ENCODE measurements at regions not wholly inside any gene's neighbourhood (a gene's known extent, or its start where the extent isn't known, plus 50 kb on each side); places are given as distances from the start of the nearest gene placed in this dataset.
"Not testable (repeated sequence)": the region's sequence is repeated elsewhere in the genome, so short reads cannot be mapped to it uniquely, and the experiment has no call there.

- no peak for DNase-seq (ENCODE audit: low read depth)
Measured at GRCh38 chr6:3962291-3963280, 113.4 kb downstream of the FAM50B start.

DNA sequence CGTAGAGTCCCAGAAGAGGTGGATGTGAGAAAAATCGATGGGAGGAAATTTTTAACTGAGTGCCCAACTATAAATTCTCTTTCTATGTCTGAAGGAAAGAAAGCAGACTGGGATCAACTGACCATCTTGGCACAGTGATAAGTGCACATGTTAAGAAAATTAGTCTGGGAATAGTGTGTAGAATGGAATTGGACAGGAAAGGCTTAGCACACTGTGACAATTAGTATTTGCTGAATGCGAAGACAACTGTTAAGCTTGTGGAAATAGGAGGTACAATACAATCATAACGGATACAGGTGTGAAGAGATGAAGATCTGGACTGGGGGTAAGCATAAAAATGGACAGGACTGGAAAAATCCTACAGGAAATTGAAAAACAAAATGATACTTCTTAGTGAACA, 114.3 kb downstream of the FAM50B start:
- no peak for DNase-seq (ENCODE audit: low read depth)

GRCh38 chr6:3965071-3965718, 113.7 kb downstream of the FAM217A start:
- no peak for DNase-seq (ENCODE audit: low read depth)

- DNase-seq (ENCODE audit: low read depth): no peak
Measured at GRCh38 chr6:3966426-3966825, 112.5 kb downstream of the FAM217A start.

- no peak for DNase-seq (ENCODE audit: low read depth)
Measured at GRCh38 chr6:3970097-3970496, 108.8 kb downstream of the FAM217A start.

DNA sequence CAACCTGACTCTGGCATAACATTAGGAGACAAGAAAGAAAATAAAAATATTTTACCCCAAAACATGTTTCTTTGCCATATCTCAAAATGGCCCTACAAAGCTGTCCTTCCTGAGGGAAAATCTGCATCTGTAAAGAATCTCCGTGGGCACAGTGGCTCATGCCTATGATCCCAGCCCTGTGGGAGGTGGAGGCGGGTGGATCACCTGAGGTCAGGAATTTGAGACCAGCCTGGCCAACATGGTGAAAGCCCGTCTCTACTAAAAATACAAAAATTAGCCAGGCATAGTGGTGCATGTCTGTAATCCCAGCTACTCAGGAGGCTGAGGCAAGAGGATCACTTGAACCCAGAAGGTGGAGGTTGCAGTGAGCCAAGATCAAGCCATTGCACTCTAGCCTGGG, 105.8 kb downstream of the FAM217A start:
- DNase-seq (ENCODE audit: low read depth): not testable (repeated sequence)

DNA sequence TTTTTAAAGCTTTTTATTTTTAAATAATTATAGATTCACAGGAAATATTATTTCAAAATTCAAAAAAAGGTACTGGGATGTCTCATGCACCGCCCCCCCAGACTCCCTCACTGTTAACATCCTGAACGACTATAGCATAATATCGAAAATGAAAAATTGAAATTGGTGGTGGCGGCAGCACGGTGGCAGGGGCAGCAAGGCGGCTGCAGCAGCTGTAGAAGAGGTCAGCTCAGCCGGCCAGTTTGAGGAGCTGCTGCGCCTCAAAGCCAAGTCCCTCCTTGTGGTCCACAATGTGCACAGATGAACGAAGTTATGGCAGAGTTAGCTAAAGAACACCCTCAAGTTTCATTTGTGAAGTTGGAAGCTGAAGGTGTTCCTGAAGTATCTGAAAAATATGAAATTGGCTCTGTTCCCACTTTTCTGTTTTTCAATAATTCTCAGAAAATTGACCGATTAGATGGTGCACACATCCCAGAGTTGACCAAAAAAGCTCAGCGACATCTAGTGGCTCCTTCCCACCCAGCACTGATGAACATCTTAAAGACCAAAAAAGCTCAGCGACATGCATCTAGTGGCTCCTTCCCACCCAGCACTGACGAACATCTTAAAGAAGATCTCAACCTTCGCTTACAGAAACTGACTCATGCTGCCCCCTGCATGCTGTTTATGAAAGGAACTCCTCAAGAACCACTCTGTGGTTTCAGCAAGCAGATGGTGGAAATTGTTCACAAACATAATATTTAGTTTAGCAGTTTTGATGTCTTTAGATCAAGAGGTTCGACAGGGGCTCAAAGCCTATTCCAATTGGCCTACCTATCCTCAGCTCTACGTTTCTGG, 100.8 kb downstream of the FAM217A start:
- DNase-seq (ENCODE audit: low read depth): peak; percentile 4

DNA sequence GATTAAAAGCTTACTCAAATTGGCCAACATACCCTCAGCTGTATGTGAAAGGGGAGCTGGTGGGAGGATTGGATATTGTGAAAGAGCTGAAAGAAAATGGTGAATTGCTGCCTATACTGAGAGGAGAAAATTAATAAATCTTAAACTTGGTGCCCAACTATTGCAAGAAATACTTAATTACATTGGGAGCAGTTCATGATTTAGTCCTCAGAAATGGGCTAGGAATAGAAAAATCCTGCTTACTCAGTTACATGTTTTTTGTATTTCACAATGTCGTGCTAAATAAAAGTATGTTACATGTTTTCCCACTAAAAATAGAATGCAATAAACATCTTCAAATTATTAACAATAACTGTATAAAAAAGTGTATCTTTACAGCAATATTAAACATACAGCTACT, 100.0 kb downstream of the FAM217A start:
- not testable (repeated sequence) for DNase-seq (ENCODE audit: low read depth)

DNA sequence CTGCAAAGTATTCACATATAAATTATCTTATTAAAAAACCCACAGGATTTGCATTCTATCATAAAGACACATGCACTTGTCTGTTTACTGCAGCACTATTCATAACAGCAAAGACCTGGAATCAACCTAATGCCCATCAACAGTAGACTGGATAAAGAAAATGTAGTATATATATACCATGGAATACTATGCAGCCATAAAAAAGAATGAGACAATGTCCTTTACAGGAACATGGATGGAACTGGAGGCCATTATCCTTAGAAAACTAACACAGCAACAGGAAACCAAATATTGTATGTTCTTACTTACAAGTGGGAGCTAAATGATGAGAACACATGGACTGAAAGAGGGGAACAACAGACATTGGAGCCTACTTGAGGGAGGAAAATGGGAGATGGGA, 97.0 kb downstream of the FAM217A start:
- DNase-seq (ENCODE audit: low read depth): no peak

GRCh38 chr6:3983778-3984177, 95.2 kb downstream of the FAM217A start:
- DNase-seq (ENCODE audit: low read depth): no peak

DNA sequence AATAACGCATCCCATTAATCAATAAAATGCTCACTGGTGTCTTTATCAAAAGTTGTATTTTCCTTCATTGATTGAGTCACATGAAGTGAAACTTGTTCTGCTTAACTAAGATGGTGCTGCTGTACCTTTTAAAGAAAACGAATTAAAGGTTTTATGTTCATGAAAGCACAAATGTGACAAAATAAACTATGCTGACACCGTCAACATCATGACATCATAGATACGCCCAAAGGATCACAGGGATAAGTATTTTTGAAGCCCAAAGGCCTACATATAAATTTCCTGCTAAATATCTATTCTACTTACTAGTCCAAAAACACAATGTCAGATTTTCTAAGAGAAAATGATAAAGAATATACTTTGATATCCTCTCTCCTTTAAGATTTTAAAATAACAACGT, 94.4 kb downstream of the FAM217A start:
- no peak for DNase-seq (ENCODE audit: low read depth)

DNA sequence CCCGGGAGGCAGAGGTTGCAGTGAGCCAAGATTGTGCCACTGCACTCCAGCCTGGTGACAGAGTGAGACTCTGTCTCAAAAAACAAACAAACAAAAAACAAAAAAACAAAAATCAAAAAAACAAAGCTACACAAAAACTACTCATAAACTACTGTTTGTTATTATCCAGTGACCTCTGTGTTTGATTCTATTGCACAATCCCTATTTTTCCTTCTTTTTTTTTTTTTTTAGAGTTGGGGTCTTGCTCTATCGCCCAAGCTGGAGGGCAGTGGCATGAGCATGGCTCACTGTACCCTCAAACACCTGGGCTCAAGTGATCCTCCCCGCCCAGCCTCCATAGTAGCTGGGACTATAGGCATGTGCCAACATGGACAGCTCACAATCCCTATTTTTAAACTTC, 92.7 kb downstream of the FAM217A start:
- no peak for DNase-seq (ENCODE audit: low read depth)

DNA sequence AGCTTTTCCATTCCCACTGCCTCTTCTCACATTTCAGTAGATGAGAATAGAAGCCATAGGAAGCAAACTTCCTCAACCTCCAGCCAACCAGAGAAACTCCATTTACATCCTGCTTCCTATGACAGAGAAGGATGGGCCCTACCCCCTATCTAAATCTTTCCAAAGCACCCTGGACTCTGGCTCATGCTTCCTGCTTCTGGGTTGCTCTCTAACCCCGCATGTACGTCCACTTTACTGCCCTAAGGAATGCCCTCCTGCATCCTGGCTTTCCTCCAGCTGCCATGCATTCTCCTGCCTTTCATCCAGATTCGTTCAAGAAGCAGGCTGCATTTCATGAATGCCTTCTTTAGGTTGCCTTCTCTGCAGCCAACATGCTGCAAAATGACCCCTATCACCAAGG, 91.9 kb downstream of the FAM217A start:
- DNase-seq (ENCODE audit: low read depth): no peak

DNA sequence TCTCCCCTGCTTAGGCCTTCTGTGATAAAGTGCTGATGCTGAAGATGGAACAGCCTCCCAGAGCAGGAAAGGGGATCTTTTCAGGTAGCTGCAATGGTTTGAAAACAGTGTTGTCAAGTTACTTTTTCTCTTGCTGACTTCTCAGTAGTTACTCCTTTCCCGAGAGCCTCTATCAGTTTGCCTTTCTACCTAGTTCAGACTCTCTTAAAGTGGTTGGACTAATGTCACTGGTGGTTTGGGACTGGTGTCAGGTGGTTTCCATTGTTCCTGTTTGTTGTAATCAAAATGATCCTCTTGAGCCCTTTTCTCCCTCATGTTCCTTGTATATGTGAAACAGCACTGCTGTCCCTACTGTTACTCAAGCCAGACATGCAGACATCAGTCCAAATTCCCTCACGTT, 91.4 kb downstream of the FAM217A start:
- no peak for DNase-seq (ENCODE audit: low read depth)

DNA sequence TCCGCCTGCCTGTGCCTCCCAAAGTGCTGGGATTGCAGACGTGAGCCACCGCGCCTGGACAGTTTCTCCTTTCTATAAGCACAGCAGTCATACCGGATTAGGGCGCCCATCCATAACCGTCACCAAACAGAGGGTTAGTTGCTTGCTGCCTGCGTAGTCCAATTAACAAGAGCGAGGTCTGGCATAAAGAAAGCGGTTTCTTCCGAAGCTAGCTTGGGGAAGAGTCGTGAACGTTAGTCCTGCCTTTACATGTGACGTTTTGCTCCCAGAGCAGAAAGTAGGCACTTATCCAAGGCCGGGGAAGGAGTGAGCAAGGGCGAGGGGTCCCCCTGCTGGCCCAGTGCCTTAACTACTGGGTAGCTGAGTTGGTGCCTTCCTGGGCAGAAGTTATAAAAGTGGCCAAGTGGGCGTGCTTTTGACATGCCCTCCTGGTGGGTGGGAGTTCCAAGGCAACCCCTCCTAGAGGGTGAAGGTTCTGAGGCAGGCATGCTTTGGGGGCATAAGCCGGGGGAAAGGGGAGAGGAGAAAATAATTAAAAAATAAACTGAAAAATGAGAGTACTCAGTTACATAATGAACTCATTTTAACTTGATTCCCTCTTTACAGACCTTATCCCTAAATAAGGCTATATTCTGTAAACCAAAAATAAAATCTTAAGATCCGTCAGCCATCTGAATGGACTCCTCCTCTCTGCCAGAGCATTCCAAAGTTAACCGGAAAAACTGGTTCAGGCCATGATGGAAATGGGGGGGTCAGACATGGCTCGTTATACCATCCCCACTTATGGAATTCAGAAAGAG, 88.0 kb downstream of the FAM217A start:
- peak; percentile 64 for DNase-seq (ENCODE audit: low read depth)

DNA sequence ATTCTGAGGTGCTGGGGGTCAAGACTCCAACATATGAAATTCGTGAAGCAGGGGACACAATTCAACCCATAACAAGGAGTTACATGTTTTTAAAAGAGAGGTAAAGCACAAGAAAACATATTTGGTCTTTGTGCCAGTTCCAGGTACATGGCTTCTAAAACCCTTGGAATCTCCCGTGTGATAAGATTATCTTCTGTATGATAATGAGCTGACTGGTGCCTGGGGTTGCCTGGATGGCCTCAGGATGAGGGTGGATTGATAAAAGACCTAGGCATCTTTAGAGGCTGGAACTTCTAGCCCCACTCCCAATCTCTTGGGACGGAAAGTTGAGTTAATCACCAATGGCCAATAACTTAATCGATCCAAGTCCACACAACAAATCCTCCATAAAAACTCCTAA, 87.0 kb downstream of the FAM217A start:
- no peak for DNase-seq (ENCODE audit: low read depth)

DNA sequence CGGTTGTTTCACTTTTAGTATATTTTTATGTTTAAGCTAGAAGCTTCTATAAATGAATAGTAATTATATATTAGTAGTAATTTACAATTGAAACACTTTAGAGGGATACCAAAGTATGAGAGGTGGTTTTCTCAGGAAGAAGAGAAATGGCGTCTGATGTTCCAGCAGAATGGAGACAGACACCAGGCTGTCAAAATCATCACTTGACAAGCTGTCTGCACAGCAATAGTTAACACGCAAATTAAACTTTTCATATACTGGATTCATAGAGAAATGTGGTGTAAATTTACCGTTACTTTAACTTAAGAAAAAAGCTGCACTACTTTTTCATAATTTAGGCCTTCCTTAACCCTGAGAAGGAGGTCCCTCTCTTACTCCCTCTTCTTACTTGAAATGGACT, 82.6 kb downstream of the FAM217A start:
- DNase-seq (ENCODE audit: low read depth): no peak

- no peak for DNase-seq (ENCODE audit: low read depth)
Measured at GRCh38 chr6:3997177-3997770, 81.7 kb downstream of the FAM217A start.

DNA sequence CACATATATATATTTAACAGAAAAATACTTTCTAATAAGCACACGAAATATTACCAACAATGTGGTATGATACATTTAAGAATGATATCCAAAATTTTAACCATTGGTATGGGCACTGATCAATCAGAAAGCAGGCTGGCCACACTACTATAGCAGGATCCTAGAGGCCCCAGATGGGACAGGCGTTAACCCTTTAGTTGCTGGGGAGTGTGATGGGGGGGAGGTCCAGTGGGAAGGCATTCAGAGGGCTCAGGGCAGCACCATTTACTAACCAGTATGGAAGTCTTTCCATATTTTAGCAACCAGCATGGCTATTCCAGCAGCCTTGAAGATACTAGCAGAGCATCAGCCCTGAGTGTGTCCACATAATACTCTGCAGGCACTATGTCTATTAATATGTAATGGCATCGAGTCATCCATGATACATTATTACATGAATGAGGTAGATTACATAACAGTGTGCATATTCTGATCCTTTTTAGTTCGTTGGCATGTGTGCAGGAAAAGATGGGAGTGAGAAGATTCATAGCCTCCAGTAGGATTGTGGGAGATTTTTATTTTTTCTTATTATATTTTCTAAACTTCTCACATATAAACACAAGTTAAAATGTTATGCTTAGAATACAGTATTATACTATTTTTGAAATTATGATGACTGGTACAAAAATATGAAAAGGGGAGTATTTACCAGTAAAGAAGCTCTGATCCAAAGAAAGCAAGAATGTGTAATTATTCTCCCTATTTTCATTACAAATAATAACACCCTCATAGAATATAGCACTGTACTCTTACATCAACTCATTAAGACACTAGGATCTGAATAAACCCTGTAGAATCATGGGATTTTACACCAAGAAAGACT, 78.9 kb downstream of the FAM217A start:
- DNase-seq (ENCODE audit: low read depth): no peak

GRCh38 chr6:4004249-4004648, 74.7 kb downstream of the FAM217A start:
- DNase-seq (ENCODE audit: low read depth): no peak

All from stimulated activated CD8-positive, alpha-beta memory T cell treated with anti-CD3 and anti-CD28 coated beads, Interleukin-7, amount 100 ng/mL, for 24 hours (primary cell).